A673 (cell line): ENCODE measurements at regions not wholly inside any gene's neighbourhood (a gene's known extent, or its start where the extent isn't known, plus 50 kb on each side); places are given as distances from the start of the nearest gene placed in this dataset.

Experiments
- EZH2 ChIP-seq: fragments of 200-600 bp; sonication (generic); IDR thresholded peaks from 2 replicates; pipeline ENCODE4 v1.6.1; 2017; ENCODE audit warnings: borderline replicate concordance, low read depth, mild to moderate bottlenecking, mixed read lengths, antibody characterized with exemption, low read length; ENCODE audit not compliant: poor library complexity, severe bottlenecking
- TF ChIP-seq, protein P1 (sequence below): fragments of 300-800, 200-600 bp; sonication (generic); conservative IDR thresholded peaks from 2 replicates; pipeline ENCODE4 v1.5.1; 2017; ENCODE audit warnings: low read depth, mild to moderate bottlenecking, antibody characterized with exemption, low read length, moderate library complexity, mixed read lengths

DNA sequence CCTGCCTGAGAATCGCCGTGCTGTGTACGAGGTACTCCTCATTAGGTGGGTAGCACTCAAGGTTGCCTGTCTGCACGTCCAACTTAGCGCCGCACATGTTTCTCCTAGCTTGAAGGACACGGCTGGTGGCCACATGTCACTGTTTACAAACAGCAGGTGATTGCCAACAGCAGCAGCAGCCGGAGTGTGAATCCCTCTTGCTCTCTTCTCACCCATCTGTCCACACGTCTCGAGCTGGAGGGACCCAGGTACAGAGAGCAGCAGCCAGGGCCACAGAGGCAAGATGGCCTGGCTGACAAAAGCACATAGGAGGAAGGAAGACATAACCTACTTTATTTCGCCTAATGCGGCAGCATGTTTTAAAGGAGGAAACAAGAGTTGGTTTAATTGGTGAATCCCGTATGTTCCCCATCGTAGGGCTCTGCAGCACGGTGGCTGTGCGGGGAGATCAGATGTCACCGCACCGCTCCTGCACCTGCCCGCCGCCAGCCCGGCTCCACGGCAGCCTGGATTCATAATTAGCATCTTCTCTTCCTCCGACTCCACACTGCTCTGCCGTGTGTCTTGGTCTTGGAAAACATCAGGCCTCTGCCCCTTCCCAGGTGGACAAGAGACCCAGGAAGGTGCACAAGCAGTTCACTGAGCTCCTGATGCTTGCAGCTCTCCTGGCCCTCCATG lies 201.6 kb upstream of the IRX1 start:
- TF ChIP-seq, protein P1, sequence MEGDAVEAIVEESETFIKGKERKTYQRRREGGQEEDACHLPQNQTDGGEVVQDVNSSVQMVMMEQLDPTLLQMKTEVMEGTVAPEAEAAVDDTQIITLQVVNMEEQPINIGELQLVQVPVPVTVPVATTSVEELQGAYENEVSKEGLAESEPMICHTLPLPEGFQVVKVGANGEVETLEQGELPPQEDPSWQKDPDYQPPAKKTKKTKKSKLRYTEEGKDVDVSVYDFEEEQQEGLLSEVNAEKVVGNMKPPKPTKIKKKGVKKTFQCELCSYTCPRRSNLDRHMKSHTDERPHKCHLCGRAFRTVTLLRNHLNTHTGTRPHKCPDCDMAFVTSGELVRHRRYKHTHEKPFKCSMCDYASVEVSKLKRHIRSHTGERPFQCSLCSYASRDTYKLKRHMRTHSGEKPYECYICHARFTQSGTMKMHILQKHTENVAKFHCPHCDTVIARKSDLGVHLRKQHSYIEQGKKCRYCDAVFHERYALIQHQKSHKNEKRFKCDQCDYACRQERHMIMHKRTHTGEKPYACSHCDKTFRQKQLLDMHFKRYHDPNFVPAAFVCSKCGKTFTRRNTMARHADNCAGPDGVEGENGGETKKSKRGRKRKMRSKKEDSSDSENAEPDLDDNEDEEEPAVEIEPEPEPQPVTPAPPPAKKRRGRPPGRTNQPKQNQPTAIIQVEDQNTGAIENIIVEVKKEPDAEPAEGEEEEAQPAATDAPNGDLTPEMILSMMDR = no peak
- no peak for TF ChIP-seq EZH2
